ENCODE measurements at regions not wholly inside any gene's neighbourhood (a gene's known extent, or its start where the extent isn't known, plus 50 kb on each side); places are given as distances from the start of the nearest gene placed in this dataset.

- TF ChIP-seq AKNA (CRISPR knock-in tag; IDR thresholded peaks at IDR 0.05; ENCODE audit: borderline replicate concordance) (no peak), MXD3 (CRISPR knock-in tag; IDR thresholded peaks at IDR 0.05) (no peak), ZNF276 (CRISPR knock-in tag; IDR thresholded peaks at IDR 0.05; ENCODE audit: low read depth) (no peak), BCL6 (CRISPR knock-in tag; IDR thresholded peaks at IDR 0.05) (no peak), RFX5 (IDR thresholded peaks at IDR 0.05; ENCODE audit: low read depth, low read length) (no peak), PRDM4 (CRISPR knock-in tag; IDR thresholded peaks at IDR 0.05; ENCODE audit: borderline replicate concordance) (no peak), ZNF280B (CRISPR knock-in tag; IDR thresholded peaks at IDR 0.05; ENCODE audit: borderline replicate concordance) (no peak), ZNF12 (CRISPR knock-in tag; IDR thresholded peaks at IDR 0.05) (no peak), FOXK1 (CRISPR knock-in tag; IDR thresholded peaks at IDR 0.05; ENCODE audit: borderline replicate concordance, low read depth) (no peak), THRA (CRISPR knock-in tag; IDR thresholded peaks at IDR 0.05; ENCODE audit: borderline replicate concordance) (no peak)
These were observed 455.0 kb upstream of the CLINT1 start (continued) for GRCh38 chr5:158313733-158314464.
